A549 (cell line): ENCODE measurements at regions not wholly inside any gene's neighbourhood (a gene's known extent, or its start where the extent isn't known, plus 50 kb on each side); places are given as distances from the start of the nearest gene placed in this dataset.

Experiments used
- ATAC-seq, 2 experiments: fragments of 200-7000 bp in 1 of 2; fragments of >200 bp in 1 of 2; cut with Nextera tagmentation in 1 of 2; cut with Tn5 transposase in 1 of 2; 3 replicates each; pipeline versions ENCODE4 v1.8.0 to v1.9.1; 2018 to 2020; ENCODE audit warnings: mild to moderate bottlenecking in 1 of 2, moderate library complexity in 1 of 2
- CTCF ChIA-PET: fragments of 300-600 bp; sonication (Branson Sonifier 250); formaldehyde crosslinking; extraction: SDS; loops from one replicate; lab custom pipeline; 2021; ENCODE audit warnings: antibody characterized with exemption, inconsistent platforms; lab: Yijun Ruan, JAX
- POLR2A ChIA-PET: fragments of 350-600 bp; formaldehyde crosslinking; extraction: SDS; loops from one replicate; lab custom pipeline; 2021; ENCODE audit warnings: antibody characterized with exemption, inconsistent platforms; lab: Yijun Ruan, JAX
- DNase-seq, 2 experiments: peaks; one replicate each; pipeline versions ENCODE4 v3.0.0 to v3.0.0-alpha.2; 2011 to 2016; ENCODE audit warnings: low read depth in 1 of 2, low spot score in 1 of 2
- FAIRE-seq: peaks from 2 replicates; lab custom pipeline; 2011; peaks lifted over from hg19 to GRCh38; lab: Jason Lieb, UNC
- H3K27ac ChIP-seq, 2 experiments: fragments of >200 bp; sonication (Bioruptor Twin); formaldehyde crosslinking; 3 replicates each; pipeline ENCODE4 v1.5.1; 2016 to 2017
- H3K4me1 ChIP-seq: fragments of >200 bp; sonication (Bioruptor Twin); formaldehyde crosslinking; 3 replicates; pipeline ENCODE4 v1.6.1; 2016
- H3K4me2 ChIP-seq: fragments of >200 bp; sonication (Bioruptor Twin); formaldehyde crosslinking; 3 replicates; pipeline ENCODE4 v1.6.1; 2016
- H3K4me3 ChIP-seq: fragments of >200 bp; sonication (Bioruptor Twin); formaldehyde crosslinking; 3 replicates; pipeline ENCODE4 v1.5.1; 2016
- H3K9me3 ChIP-seq: fragments of >200 bp; sonication (Bioruptor Twin); formaldehyde crosslinking; 3 replicates; pipeline ENCODE4 v1.6.1; 2016
- CBX2 ChIP-seq: fragments of 200-600 bp; sonication (generic); IDR thresholded peaks from 2 replicates; pipeline ENCODE4 v1.6.1; 2016; ENCODE audit warnings: low read depth, mild to moderate bottlenecking, borderline replicate concordance
- CHD2 ChIP-seq: fragments of 150-350 bp; IDR thresholded peaks from 2 replicates; pipeline ENCODE4 v1.6.1; 2014; ENCODE audit warnings: low read length; ENCODE audit not compliant: partially characterized antibody
- CHD4 ChIP-seq: fragments of 200-600 bp; sonication (generic); IDR thresholded peaks from 2 replicates; pipeline ENCODE4 v1.6.1; 2016; ENCODE audit warnings: antibody characterized with exemption, mild to moderate bottlenecking, borderline replicate concordance
- EHF ChIP-seq: fragments of 250-450 bp; sonication (Bioruptor Pico); IDR thresholded peaks from 2 replicates; pipeline ENCODE4 v1.5.0; 2020; ENCODE audit warnings: mild to moderate bottlenecking
- EHMT2 ChIP-seq: fragments of 200-600 bp; sonication (generic); IDR thresholded peaks from 2 replicates; pipeline ENCODE4 v1.6.1; 2016; ENCODE audit warnings: antibody characterized with exemption, low read depth, mild to moderate bottlenecking, moderate library complexity
- ESRRA ChIP-seq: fragments of 150-350 bp; IDR thresholded peaks from 2 replicates; pipeline ENCODE4 v1.6.1; 2014; ENCODE audit warnings: mild to moderate bottlenecking, low read length, borderline replicate concordance
- FOXS1 ChIP-seq: fragments of 250-450 bp; sonication (Bioruptor Pico); IDR thresholded peaks from 2 replicates; pipeline ENCODE4 v1.5.0; 2020; ENCODE audit warnings: mild to moderate bottlenecking, moderate library complexity
- GATA3 ChIP-seq: IDR thresholded peaks from 2 replicates; pipeline ENCODE4 v1.6.1; 2012; ENCODE audit warnings: borderline replicate concordance
- HDAC2 ChIP-seq: fragments of 200-600 bp; sonication (generic); IDR thresholded peaks from 2 replicates; pipeline ENCODE4 v1.6.1; 2016
- MAFK ChIP-seq: fragments of 450-650 bp; IDR thresholded peaks from 2 replicates; pipeline ENCODE4 v1.6.1; 2014; ENCODE audit not compliant: partially characterized antibody
- MYC ChIP-seq: IDR thresholded peaks from 2 replicates; pipeline ENCODE4 v1.6.1; 2012; ENCODE audit warnings: mild to moderate bottlenecking, inconsistent platforms, low read length, improper control_type of control experiment, borderline replicate concordance
- RNF2 ChIP-seq: fragments of 200-600 bp; sonication (generic); IDR thresholded peaks from 2 replicates; pipeline ENCODE4 v1.6.1; 2016; ENCODE audit warnings: low read depth, mild to moderate bottlenecking, antibody characterized with exemption, moderate library complexity, borderline replicate concordance
- SREBF2 ChIP-seq: fragments of 450-650 bp; IDR thresholded peaks from 2 replicates; pipeline ENCODE4 v1.6.1; 2014; ENCODE audit warnings: mild to moderate bottlenecking, moderate library complexity
- TP53 ChIP-seq: fragments of 250-450 bp; sonication (Bioruptor Pico); IDR thresholded peaks from 2 replicates; pipeline ENCODE4 v1.5.0; 2021; ENCODE audit warnings: mild to moderate bottlenecking, moderate library complexity
- ZC3H11A ChIP-seq: fragments of 450-650 bp; IDR thresholded peaks from 2 replicates; pipeline ENCODE4 v1.6.1; 2014; ENCODE audit warnings: antibody characterized with exemption, mild to moderate bottlenecking
- ZFP36 ChIP-seq: fragments of 450-650 bp; IDR thresholded peaks from 2 replicates; pipeline ENCODE4 v1.6.1; 2014; ENCODE audit warnings: borderline replicate concordance; ENCODE audit not compliant: partially characterized antibody
- WGBS: methylation state at CpG from one replicate; pipeline ENCODE4 v1.1.6; 2017; ENCODE audit errors: missing lambda C conversion rate; 5-methylcytosine and 5-hydroxymethylcytosine counted together
- TF ChIP-seq, protein P1 (sequence below): fragments of >200 bp; sonication (Bioruptor Twin); formaldehyde crosslinking; IDR thresholded peaks from 3 replicates; pipeline ENCODE4 v1.6.1; 2016
- TF ChIP-seq, protein P2 (sequence below): fragments of 450-650 bp; IDR thresholded peaks from 2 replicates; pipeline ENCODE4 v1.6.1; 2014; ENCODE audit warnings: antibody characterized with exemption
- TF ChIP-seq, protein P3 (sequence below): fragments of >200 bp; sonication (Bioruptor Twin); formaldehyde crosslinking; IDR thresholded peaks from 2 replicates; pipeline ENCODE4 v1.6.1; 2016
- TF ChIP-seq, protein P4 (sequence below): fragments of 200-600 bp; sonication (generic); IDR thresholded peaks from 2 replicates; pipeline ENCODE4 v1.6.1; 2016; ENCODE audit warnings: antibody characterized with exemption, mild to moderate bottlenecking, moderate library complexity

DNA sequence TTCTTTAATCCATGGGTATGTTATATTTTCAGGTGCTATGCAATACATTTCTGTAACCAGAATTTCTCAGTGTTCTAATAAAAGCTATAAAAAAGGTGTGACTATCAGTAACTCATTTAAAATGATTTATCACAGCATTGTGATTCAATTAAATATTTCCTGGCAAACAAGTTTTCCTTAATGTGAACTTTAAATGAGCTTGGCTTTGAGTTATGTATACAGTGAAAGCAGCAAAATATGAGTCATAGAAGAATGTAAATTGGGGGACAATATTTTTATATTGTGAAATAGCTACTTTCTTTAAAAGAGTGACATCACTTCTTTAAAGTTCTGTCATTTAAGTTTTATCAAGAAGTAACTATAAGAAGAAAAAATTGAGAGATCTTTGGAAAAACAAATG lies 484.9 kb upstream of the MAN1A1 start (continued):
- TF ChIP-seq SREBF2 = no peak
- TF ChIP-seq HDAC2 = no peak
- TF ChIP-seq, protein P1, sequence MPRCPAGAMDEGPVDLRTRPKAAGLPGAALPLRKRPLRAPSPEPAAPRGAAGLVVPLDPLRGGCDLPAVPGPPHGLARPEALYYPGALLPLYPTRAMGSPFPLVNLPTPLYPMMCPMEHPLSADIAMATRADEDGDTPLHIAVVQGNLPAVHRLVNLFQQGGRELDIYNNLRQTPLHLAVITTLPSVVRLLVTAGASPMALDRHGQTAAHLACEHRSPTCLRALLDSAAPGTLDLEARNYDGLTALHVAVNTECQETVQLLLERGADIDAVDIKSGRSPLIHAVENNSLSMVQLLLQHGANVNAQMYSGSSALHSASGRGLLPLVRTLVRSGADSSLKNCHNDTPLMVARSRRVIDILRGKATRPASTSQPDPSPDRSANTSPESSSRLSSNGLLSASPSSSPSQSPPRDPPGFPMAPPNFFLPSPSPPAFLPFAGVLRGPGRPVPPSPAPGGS = no peak
- no peak for TF ChIP-seq MAFK
- no peak for TF ChIP-seq CHD2
- no peak for TF ChIP-seq EHF (CRISPR knock-in tag)

DNA sequence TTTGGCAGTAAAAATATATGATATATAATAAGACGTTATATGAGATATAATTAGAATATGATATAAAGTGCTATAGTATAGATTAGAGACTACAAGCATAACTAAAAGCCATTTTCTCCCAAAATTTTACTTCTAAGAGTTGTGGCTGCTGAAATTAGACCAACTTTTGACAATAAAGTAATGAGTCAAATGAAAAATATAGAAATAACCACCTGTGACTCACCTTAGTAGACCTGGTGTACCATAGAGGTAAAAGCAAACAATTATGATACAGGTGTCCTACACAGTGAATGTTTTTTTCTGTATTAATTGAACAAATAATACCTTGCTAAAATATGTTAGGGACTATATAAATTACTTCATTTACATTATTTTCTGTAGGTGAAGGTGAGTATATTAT lies 482.9 kb upstream of the MAN1A1 start:
- 0% methylated on average over 1 of the region's 1 CpG for WGBS
- Histone ChIP-seq H3K4me3 (no peak overlapping the region), H3K4me1 (no peaks in the 10 kb centered on the region), H3K9me3 (no peaks in the 10 kb centered on the region), H3K4me2 (no peak overlapping the region), H3K27ac (no peak overlapping the region)
- FAIRE-seq (no peak), DNase-seq (no peak), ATAC-seq (no peak)
- POLR2A ChIA-PET = no interaction called here
- CTCF ChIA-PET = no interaction called here
- TF ChIP-seq FOXS1 (CRISPR knock-in tag) (no peak), SREBF2 (no peak), ESRRA (no peak), MYC (no peak), CBX2 (no peak), ZFP36 (no peak), RNF2 (no peak), GATA3 (no peak), CHD4 (no peak), ZC3H11A (no peak), EHMT2 (no peak), TP53 (no peak)
- TF ChIP-seq, protein P2, sequence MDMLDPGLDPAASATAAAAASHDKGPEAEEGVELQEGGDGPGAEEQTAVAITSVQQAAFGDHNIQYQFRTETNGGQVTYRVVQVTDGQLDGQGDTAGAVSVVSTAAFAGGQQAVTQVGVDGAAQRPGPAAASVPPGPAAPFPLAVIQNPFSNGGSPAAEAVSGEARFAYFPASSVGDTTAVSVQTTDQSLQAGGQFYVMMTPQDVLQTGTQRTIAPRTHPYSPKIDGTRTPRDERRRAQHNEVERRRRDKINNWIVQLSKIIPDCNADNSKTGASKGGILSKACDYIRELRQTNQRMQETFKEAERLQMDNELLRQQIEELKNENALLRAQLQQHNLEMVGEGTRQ = no peak
- TF ChIP-seq, protein P3, sequence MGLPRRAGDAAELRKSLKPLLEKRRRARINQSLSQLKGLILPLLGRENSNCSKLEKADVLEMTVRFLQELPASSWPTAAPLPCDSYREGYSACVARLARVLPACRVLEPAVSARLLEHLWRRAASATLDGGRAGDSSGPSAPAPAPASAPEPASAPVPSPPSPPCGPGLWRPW = no peak
- TF ChIP-seq, protein P4, sequence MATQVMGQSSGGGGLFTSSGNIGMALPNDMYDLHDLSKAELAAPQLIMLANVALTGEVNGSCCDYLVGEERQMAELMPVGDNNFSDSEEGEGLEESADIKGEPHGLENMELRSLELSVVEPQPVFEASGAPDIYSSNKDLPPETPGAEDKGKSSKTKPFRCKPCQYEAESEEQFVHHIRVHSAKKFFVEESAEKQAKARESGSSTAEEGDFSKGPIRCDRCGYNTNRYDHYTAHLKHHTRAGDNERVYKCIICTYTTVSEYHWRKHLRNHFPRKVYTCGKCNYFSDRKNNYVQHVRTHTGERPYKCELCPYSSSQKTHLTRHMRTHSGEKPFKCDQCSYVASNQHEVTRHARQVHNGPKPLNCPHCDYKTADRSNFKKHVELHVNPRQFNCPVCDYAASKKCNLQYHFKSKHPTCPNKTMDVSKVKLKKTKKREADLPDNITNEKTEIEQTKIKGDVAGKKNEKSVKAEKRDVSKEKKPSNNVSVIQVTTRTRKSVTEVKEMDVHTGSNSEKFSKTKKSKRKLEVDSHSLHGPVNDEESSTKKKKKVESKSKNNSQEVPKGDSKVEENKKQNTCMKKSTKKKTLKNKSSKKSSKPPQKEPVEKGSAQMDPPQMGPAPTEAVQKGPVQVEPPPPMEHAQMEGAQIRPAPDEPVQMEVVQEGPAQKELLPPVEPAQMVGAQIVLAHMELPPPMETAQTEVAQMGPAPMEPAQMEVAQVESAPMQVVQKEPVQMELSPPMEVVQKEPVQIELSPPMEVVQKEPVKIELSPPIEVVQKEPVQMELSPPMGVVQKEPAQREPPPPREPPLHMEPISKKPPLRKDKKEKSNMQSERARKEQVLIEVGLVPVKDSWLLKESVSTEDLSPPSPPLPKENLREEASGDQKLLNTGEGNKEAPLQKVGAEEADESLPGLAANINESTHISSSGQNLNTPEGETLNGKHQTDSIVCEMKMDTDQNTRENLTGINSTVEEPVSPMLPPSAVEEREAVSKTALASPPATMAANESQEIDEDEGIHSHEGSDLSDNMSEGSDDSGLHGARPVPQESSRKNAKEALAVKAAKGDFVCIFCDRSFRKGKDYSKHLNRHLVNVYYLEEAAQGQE = no peak
